ENCODE measurements at regions not wholly inside any gene's neighbourhood (a gene's known extent, or its start where the extent isn't known, plus 50 kb on each side); places are given as distances from the start of the nearest gene placed in this dataset.

- H3K9me3 Mint-ChIP-seq (ENCODE audit: unreplicated experiment), result peaks cover 2% of the 10 kb centered on the region
- H3K36me3 Mint-ChIP-seq (ENCODE audit: low read depth, unreplicated experiment), result no peaks in the 10 kb centered on the region
- no peak overlapping the region for H3K4me3 ChIP-seq (ENCODE audit: insufficient read depth, low read depth, low read length)
- no peaks in the 10 kb centered on the region for H3K4me1 Mint-ChIP-seq (ENCODE audit: low read depth, unreplicated experiment)
- no peak overlapping the region for H2AFZ ChIP-seq (ENCODE audit: low read depth, low read length)
- H3K9me3 ChIP-seq (ENCODE audit: insufficient read depth, low read depth, low read length), result no peaks in the 10 kb centered on the region
- H3K27me3 ChIP-seq (ENCODE audit: insufficient read depth, low read length), result no peaks in the 10 kb centered on the region
- TF ChIP-seq EZH2 (IDR thresholded peaks at IDR 0.05; ENCODE audit: insufficient read depth, low read length), result no peak
- TF ChIP-seq CTCF (IDR thresholded peaks at IDR 0.05; ENCODE audit: insufficient read depth, low read depth, low read length), result no peak
- FAIRE-seq (no peak), DNase-seq (ENCODE audit: low read depth) (no peak)
- H3K4me3 Mint-ChIP-seq (ENCODE audit: unreplicated experiment), result no peak overlapping the region
- no peak overlapping the region for H3K9ac ChIP-seq (ENCODE audit: low read length)
- H3K79me2 ChIP-seq (ENCODE audit: insufficient read depth, low read length), result no peaks in the 10 kb centered on the region
- no peak overlapping the region for H3K4me2 ChIP-seq (ENCODE audit: low read length)
- no peak overlapping the region for H3K27ac ChIP-seq (ENCODE audit: low read depth, low read length)
- H3K27ac Mint-ChIP-seq (ENCODE audit: unreplicated experiment), result no peak overlapping the region
- H3K4me1 ChIP-seq (ENCODE audit: insufficient read depth, low read length), result no peaks in the 10 kb centered on the region
- H3K27me3 Mint-ChIP-seq (ENCODE audit: low read depth, unreplicated experiment), result peaks cover 6% of the 10 kb centered on the region
- H3K36me3 ChIP-seq (ENCODE audit: insufficient read depth, low read length), result no peaks in the 10 kb centered on the region
- H4K20me1 ChIP-seq (ENCODE audit: insufficient read depth, low read length), result no peaks in the 10 kb centered on the region
Observed at GRCh38 chr1:240714568-240715292, 102.8 kb upstream of the GREM2 start.

GRCh38 chr1:240712014-240712731 lies 100.2 kb upstream of the GREM2 start:
- H3K27ac ChIP-seq (ENCODE audit: low read depth, low read length), result no peak overlapping the region
- no peaks in the 10 kb centered on the region for H3K4me1 Mint-ChIP-seq (ENCODE audit: low read depth, unreplicated experiment)

More at GRCh38 chr1:240712014-240712731, 100.2 kb upstream of the GREM2 start:
- Histone ChIP-seq H3K9me3 (ENCODE audit: insufficient read depth, low read depth, low read length) (no peaks in the 10 kb centered on the region), H3K27me3 (ENCODE audit: insufficient read depth, low read length) (no peaks in the 10 kb centered on the region), H3K4me2 (ENCODE audit: low read length) (no peak overlapping the region), H3K4me1 (ENCODE audit: insufficient read depth, low read length) (no peaks in the 10 kb centered on the region), H3K9ac (ENCODE audit: low read length) (no peak overlapping the region), H3K79me2 (ENCODE audit: insufficient read depth, low read length) (no peaks in the 10 kb centered on the region), H3K36me3 (ENCODE audit: insufficient read depth, low read length) (no peaks in the 10 kb centered on the region), H2AFZ (ENCODE audit: low read depth, low read length) (no peak overlapping the region), H4K20me1 (ENCODE audit: insufficient read depth, low read length) (no peaks in the 10 kb centered on the region), H3K4me3 (ENCODE audit: insufficient read depth, low read depth, low read length) (no peak overlapping the region)
- Mint-ChIP-seq H3K27me3 (ENCODE audit: low read depth, unreplicated experiment) (peaks cover 6% of the 10 kb centered on the region), H3K36me3 (ENCODE audit: low read depth, unreplicated experiment) (no peaks in the 10 kb centered on the region), H3K27ac (ENCODE audit: unreplicated experiment) (no peak overlapping the region), H3K4me3 (ENCODE audit: unreplicated experiment) (no peak overlapping the region), H3K9me3 (ENCODE audit: unreplicated experiment) (peaks cover 2% of the 10 kb centered on the region)
- FAIRE-seq (peak; percentile 78), DNase-seq (ENCODE audit: low read depth) (peak; percentile 44)
- TF ChIP-seq EZH2 (IDR thresholded peaks at IDR 0.05; ENCODE audit: insufficient read depth, low read length) (no peak), CTCF (IDR thresholded peaks at IDR 0.05; ENCODE audit: insufficient read depth, low read depth, low read length) (no peak)

All from astrocyte (in vitro differentiated cells and primary cell).